ENCODE measurements at regions not wholly inside any gene's neighbourhood (a gene's known extent, or its start where the extent isn't known, plus 50 kb on each side); places are given as distances from the start of the nearest gene placed in this dataset.

GRCh38 chr4:60589425-60589824 is 610.7 kb upstream of the ADGRL3 start:
- no peak overlapping the region for H3K4me3 ChIP-seq (replicated peaks in 1 of 2; ENCODE audit: low read depth in 2 of 2, low read length in 2 of 2)
- TF ChIP-seq, protein P1, sequence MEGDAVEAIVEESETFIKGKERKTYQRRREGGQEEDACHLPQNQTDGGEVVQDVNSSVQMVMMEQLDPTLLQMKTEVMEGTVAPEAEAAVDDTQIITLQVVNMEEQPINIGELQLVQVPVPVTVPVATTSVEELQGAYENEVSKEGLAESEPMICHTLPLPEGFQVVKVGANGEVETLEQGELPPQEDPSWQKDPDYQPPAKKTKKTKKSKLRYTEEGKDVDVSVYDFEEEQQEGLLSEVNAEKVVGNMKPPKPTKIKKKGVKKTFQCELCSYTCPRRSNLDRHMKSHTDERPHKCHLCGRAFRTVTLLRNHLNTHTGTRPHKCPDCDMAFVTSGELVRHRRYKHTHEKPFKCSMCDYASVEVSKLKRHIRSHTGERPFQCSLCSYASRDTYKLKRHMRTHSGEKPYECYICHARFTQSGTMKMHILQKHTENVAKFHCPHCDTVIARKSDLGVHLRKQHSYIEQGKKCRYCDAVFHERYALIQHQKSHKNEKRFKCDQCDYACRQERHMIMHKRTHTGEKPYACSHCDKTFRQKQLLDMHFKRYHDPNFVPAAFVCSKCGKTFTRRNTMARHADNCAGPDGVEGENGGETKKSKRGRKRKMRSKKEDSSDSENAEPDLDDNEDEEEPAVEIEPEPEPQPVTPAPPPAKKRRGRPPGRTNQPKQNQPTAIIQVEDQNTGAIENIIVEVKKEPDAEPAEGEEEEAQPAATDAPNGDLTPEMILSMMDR (IDR thresholded peaks at IDR 0.05; ENCODE audit: low read depth, low read length): no peak
- no peak for DNase-seq (ENCODE audit: low read depth in 2 of 2)

- DNase-seq (ENCODE audit: low read depth in 2 of 2): no peak
- no peak overlapping the region for H3K4me3 ChIP-seq (replicated peaks in 1 of 2; ENCODE audit: low read depth in 2 of 2, low read length in 2 of 2)
- TF ChIP-seq, protein P1 (IDR thresholded peaks at IDR 0.05; ENCODE audit: low read depth, low read length): no peak
These were observed 610.0 kb upstream of the ADGRL3 start for GRCh38 chr4:60590116-60590515.

DNA sequence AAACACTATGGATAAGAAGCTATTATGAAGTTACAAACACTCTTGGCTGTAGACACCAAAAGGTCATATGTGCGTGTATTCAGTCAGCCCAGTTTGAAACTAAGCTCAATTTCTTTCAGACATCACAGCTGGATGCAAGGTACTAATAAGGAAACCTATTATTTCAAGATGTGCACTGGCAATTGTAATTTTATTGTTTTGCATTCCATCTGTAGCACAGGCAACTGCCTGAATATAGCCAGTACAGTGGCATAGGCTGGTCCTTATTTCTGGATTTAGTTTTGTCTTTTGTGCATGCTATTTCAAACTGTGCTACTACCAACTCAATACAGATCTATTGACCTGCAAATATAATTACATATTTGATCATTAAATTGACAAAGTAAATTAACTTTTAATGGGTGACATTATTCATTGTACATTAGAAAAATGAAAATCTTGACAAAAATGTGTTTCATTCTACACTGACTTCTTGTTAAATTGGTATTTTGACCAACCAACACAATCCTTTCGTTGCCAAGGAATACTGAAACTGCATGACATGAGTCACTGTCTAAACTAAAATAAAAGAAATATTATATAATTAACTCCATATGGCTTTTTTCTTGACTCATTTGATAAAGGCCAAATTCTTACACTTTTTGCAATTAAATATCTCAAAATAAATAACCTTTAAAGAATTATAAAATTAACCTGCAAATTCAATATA is 594.3 kb upstream of the ADGRL3 start:
- TF ChIP-seq, protein P1 (IDR thresholded peaks at IDR 0.05; ENCODE audit: low read depth, low read length): no peak
- no peak overlapping the region for H3K4me3 ChIP-seq (replicated peaks in 1 of 2; ENCODE audit: low read depth in 2 of 2, low read length in 2 of 2)
- DNase-seq (ENCODE audit: low read depth in 2 of 2): peak; percentile 2 to 72

GRCh38 chr4:60611762-60612496 is 588.2 kb upstream of the ADGRL3 start:
- no peak overlapping the region for H3K4me3 ChIP-seq (replicated peaks in 1 of 2; ENCODE audit: low read depth in 2 of 2, low read length in 2 of 2)
- peak in 1 of 2 donors; percentile 47 for DNase-seq (ENCODE audit: low read depth in 2 of 2)
- TF ChIP-seq, protein P1 (IDR thresholded peaks at IDR 0.05; ENCODE audit: low read depth, low read length): no peak

DNA sequence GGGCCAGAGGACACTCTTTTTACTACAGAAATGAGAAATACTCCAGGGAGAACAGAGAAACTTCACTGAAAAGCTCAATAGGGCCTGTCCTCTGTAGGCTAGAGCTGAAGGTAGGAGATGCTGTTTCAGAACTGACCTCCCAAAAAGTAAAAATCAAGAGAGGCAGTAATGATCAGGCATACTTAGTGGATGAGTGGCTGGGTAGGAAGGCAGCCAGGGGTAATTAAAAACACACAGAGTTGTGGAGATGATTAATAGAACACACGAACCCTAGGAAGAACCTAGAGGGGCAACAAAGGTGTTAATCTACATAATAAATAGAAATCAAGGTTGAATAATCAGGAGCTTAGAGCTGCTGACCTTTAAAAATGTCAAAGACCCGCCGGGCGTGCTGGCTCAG is 582.4 kb upstream of the ADGRL3 start:
- TF ChIP-seq, protein P1 (IDR thresholded peaks at IDR 0.05; ENCODE audit: low read depth, low read length): no peak
- H3K4me3 ChIP-seq (replicated peaks in 1 of 2; ENCODE audit: low read depth in 2 of 2, low read length in 2 of 2): no peak overlapping the region
- DNase-seq (ENCODE audit: low read depth in 2 of 2): no peak

- H3K4me3 ChIP-seq (replicated peaks in 1 of 2; ENCODE audit: low read depth in 2 of 2, low read length in 2 of 2): no peak overlapping the region
- TF ChIP-seq, protein P1 (IDR thresholded peaks at IDR 0.05; ENCODE audit: low read depth, low read length): no peak
- peak in 1 of 2 donors; percentile 31 for DNase-seq (ENCODE audit: low read depth in 2 of 2)
These were observed 580.4 kb upstream of the ADGRL3 start for GRCh38 chr4:60619531-60620305.
